Pancreas (tissue), 10 donors: ENCODE measurements at regions not wholly inside any gene's neighbourhood (a gene's known extent, or its start where the extent isn't known, plus 50 kb on each side); places are given as distances from the start of the nearest gene placed in this dataset.
"Not testable (repeated sequence)": the region's sequence is repeated elsewhere in the genome, so short reads cannot be mapped to it uniquely, and the experiment has no call there.

Experiments
- ATAC-seq, 4 donors: fragments of 200-7000 bp; cut with Tn5 transposase; one replicate each; pipeline versions ENCODE4 v1.8.0 to v1.9.1; 2020; ENCODE audit warnings: mild to moderate bottlenecking in 4 of 4, moderate library complexity in 4 of 4
- DNase-seq, 6 donors: peaks; one replicate each; pipeline ENCODE4 v3.0.0-alpha.2; 2020
- FAIRE-seq: peaks from 2 replicates; lab custom pipeline; 2012; peaks lifted over from hg19 to GRCh38; lab: Jason Lieb, UNC
- H3K27ac ChIP-seq, 4 donors: fragments of 200-600 bp; sonication (generic); 1 replicate in 3 of 4; 2 replicates in 1 of 4; pipeline versions ENCODE4 v1.5.0 to v1.8.0; 2020
- H3K27me3 ChIP-seq, 4 donors: fragments of 200-600 bp; one replicate each; pipeline ENCODE4 v1.8.0; 2021
- H3K36me3 ChIP-seq, 3 donors: fragments of 200-600 bp; sonication (generic) in 1 of 3; one replicate each; pipeline versions ENCODE4 v1.5.0 to v1.8.0; 2020 to 2021
- H3K4me1 ChIP-seq, 3 donors: fragments of 200-600 bp; one replicate each; pipeline ENCODE4 v1.8.0; 2021
- H3K4me3 ChIP-seq, 4 donors: fragments of 200-600 bp; sonication (generic) in 2 of 4; one replicate each; pipeline versions ENCODE4 v1.5.0 to v1.8.0; 2020 to 2021
- H3K9me3 ChIP-seq, 4 donors: fragments of 200-600 bp; one replicate each; pipeline ENCODE4 v1.8.0; 2021
- WGBS, 2 donors: extraction: QIAGEN DNeasy Blood & Tissue Kit; methylation state at CpG; one replicate each; pipeline ENCODE4 v1.1.7; 2013; 5-methylcytosine and 5-hydroxymethylcytosine counted together
- intact Hi-C, 3 donors: fragments of 100-400 bp; cut with DNase I; formaldehyde crosslinking; loops; one replicate each; pipeline versions ENCODE4 v1.11.1 to v1.14.2; 2022
- TF ChIP-seq, protein P1 (sequence below), 4 donors: fragments of 200-600 bp; sonication (generic) in 3 of 4; IDR thresholded peaks; one replicate each; pipeline versions ENCODE4 v1.5.0 to v1.8.0; 2021; ENCODE audit warnings: antibody characterized with exemption in 4 of 4
- donor health status: healthy with polysubstance abuse.
- donor health status: DM: no; HTN: no; CAD: no; lungs with moderate emphysema.
- donor health status: DM: no; HTN: no; CAD: no.
- donor health status: control.
- donor health status: control.
- donor health status: Bipolar disorder and iron deficiency.
- donor health status: DM: yes; HTN: yes; CAD: no.
- donor health status: DM: no; HTN: no; CAD: no.
- donor health status: DM: no; HTN: no; CAD: no.
- donor health status: DM: yes; HTN: yes; CAD: no.

- TF ChIP-seq, protein P1, sequence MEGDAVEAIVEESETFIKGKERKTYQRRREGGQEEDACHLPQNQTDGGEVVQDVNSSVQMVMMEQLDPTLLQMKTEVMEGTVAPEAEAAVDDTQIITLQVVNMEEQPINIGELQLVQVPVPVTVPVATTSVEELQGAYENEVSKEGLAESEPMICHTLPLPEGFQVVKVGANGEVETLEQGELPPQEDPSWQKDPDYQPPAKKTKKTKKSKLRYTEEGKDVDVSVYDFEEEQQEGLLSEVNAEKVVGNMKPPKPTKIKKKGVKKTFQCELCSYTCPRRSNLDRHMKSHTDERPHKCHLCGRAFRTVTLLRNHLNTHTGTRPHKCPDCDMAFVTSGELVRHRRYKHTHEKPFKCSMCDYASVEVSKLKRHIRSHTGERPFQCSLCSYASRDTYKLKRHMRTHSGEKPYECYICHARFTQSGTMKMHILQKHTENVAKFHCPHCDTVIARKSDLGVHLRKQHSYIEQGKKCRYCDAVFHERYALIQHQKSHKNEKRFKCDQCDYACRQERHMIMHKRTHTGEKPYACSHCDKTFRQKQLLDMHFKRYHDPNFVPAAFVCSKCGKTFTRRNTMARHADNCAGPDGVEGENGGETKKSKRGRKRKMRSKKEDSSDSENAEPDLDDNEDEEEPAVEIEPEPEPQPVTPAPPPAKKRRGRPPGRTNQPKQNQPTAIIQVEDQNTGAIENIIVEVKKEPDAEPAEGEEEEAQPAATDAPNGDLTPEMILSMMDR (IDR thresholded peaks at IDR 0.05) = no peak
- FAIRE-seq (no peak), ATAC-seq (no peak), DNase-seq (no peak)
- Histone ChIP-seq H3K36me3 (no peaks in the 10 kb centered on the region), H3K4me1 (no peaks in the 10 kb centered on the region), H3K27ac (no peak overlapping the region), H3K27me3 (no peaks in the 10 kb centered on the region), H3K4me3 (no peak overlapping the region), H3K9me3 (peaks cover 0 to 3% (median 0%) of the 10 kb centered on the region in 4 donors)
- intact Hi-C loops = no loop called here
Measured at GRCh38 chr12:62069976-62070375, 190.2 kb upstream of the USP15 start.

- H3K27me3 ChIP-seq, H3K4me3 ChIP-seq, DNase-seq, H3K36me3 ChIP-seq, H3K27ac ChIP-seq, H3K4me1 ChIP-seq, ATAC-seq, intact Hi-C loops, H3K9me3 ChIP-seq: not testable (repeated sequence)
- FAIRE-seq = peak; percentile 76
Measured at GRCh38 chr12:62073236-62073635, 187.0 kb upstream of the USP15 start.

GRCh38 chr12:62075870-62076269 is 184.3 kb upstream of the USP15 start:
- ATAC-seq = no peak

GRCh38 chr12:62078020-62078419 is 182.2 kb upstream of the USP15 start:
- Histone ChIP-seq H3K27me3 (no peaks in the 10 kb centered on the region), H3K27ac (no peak overlapping the region), H3K36me3 (no peaks in the 10 kb centered on the region), H3K9me3 (no peaks in the 10 kb centered on the region), H3K4me1 (no peaks in the 10 kb centered on the region), H3K4me3 (no peak overlapping the region)
- DNase-seq (no peak), ATAC-seq (no peak), FAIRE-seq (no peak)
- TF ChIP-seq, protein P1 (IDR thresholded peaks at IDR 0.05) = no peak
- intact Hi-C loops = no loop called here
- 46 to 53% methylated on average over 6 of the region's 6 CpGs for WGBS, 2 donors

More at GRCh38 chr12:62075870-62076269, 184.3 kb upstream of the USP15 start:
- intact Hi-C loops = no loop called here
- H3K36me3 ChIP-seq = no peaks in the 10 kb centered on the region
- H3K27ac ChIP-seq = no peak overlapping the region
- DNase-seq (no peak), FAIRE-seq (no peak)
- no peak overlapping the region for H3K4me3 ChIP-seq
- H3K4me1 ChIP-seq = no peaks in the 10 kb centered on the region
- WGBS, 2 donors = 26 to 29% methylated on average over 1 of the region's 1 CpG
- TF ChIP-seq, protein P1 (IDR thresholded peaks at IDR 0.05) = no peak
- H3K27me3 ChIP-seq = no peaks in the 10 kb centered on the region
- H3K9me3 ChIP-seq = no peaks in the 10 kb centered on the region

DNA sequence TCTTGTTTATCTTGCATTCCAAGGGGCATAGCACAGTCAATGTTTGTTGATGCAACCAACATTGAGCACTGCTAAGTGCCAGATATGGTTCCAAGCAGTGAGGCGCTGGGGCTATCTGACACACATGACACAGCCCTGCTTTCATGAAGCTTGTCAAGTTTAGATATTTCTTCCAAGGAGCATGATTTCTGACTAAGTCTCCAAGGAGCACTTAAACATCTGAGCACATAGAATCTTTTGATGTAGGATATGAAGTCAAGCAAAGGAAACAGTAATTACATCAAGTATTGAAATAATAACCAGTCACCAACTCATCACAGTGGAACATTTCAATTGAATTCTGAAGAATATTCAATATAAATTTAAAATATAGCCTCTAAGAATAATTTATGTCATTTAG is 177.8 kb upstream of the USP15 start:
- H3K4me1 ChIP-seq = no peaks in the 10 kb centered on the region
- no peak overlapping the region for H3K4me3 ChIP-seq
- DNase-seq (no peak), ATAC-seq (no peak), FAIRE-seq (no peak)
- H3K27ac ChIP-seq = no peak overlapping the region
- intact Hi-C loops = no loop called here
- TF ChIP-seq, protein P1 (IDR thresholded peaks at IDR 0.05) = no peak
- no peaks in the 10 kb centered on the region for H3K36me3 ChIP-seq
- no peaks in the 10 kb centered on the region for H3K9me3 ChIP-seq
- no peaks in the 10 kb centered on the region for H3K27me3 ChIP-seq
- 86 to 90% methylated on average over 1 of the region's 1 CpG for WGBS, 2 donors

DNA sequence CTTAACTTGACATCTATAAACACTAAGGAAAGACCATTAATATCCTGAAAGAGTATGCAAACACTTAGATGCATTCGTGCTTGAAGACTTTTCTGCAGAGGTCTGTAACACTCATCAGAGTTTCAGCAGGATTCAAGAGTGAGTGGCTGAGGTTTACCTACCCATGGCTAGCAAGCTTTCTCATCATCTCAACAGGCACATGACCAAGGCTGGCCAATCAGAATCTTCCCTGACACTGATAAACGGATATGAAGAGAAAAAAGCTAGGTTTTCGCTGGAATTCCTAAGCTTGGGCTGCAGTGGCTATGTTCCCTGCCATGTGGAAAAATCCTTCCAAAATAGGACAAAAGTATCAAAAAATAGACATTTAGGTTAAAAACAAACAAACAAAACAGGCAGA is 162.1 kb upstream of the USP15 start:
- no peaks in the 10 kb centered on the region for H3K27me3 ChIP-seq
- no peak overlapping the region for H3K4me3 ChIP-seq
- DNase-seq = no peak
- TF ChIP-seq, protein P1 (IDR thresholded peaks at IDR 0.05) = no peak
- ATAC-seq = no peak
- no peak overlapping the region for H3K27ac ChIP-seq
- intact Hi-C loops = no loop called here
- FAIRE-seq = no peak
- no peaks in the 10 kb centered on the region for H3K9me3 ChIP-seq
- 38 to 49% methylated on average over 3 of the region's 3 CpGs for WGBS, 2 donors
- H3K36me3 ChIP-seq = no peaks in the 10 kb centered on the region
- H3K4me1 ChIP-seq = peaks cover 0 to 5% (median 0%) of the 10 kb centered on the region in 3 donors
